WTC11 (cell line): ENCODE measurements at regions not wholly inside any gene's neighbourhood (a gene's known extent, or its start where the extent isn't known, plus 50 kb on each side); places are given as distances from the start of the nearest gene placed in this dataset.

Experiments used
- ATAC-seq: fragments of 200-7000 bp; cut with Tn5 transposase; 2 replicates; pipeline ENCODE4 v1.10.0; 2021; ENCODE audit warnings: mild to moderate bottlenecking, moderate library complexity
- CTCF ChIA-PET: fragments of 300-600 bp; sonication (Branson Sonifier 250); formaldehyde crosslinking; loops from one replicate; lab custom pipeline; 2021; ENCODE audit warnings: antibody characterized with exemption; lab: Charles Lee
- POLR2A ChIA-PET: fragments of 350-600 bp; sonication (Branson Sonifier 250); formaldehyde crosslinking; loops from one replicate; lab custom pipeline; 2021; ENCODE audit warnings: antibody characterized with exemption; lab: Charles Lee
- DNase-seq: peaks from one replicate; pipeline ENCODE4 v3.0.0; 2021; ENCODE audit warnings: low spot score
- H3K27ac Mint-ChIP-seq: 2 replicates; pipeline ENCODE4 v1.8.0; 2021; ENCODE audit warnings: mixed read lengths
- H3K27me3 Mint-ChIP-seq: 2 replicates; pipeline ENCODE4 v1.8.0; 2021; ENCODE audit warnings: low read depth, mild to moderate bottlenecking, moderate library complexity, mixed read lengths
- H3K36me3 Mint-ChIP-seq: 2 replicates; pipeline ENCODE4 v1.8.0; 2021; ENCODE audit warnings: mixed read lengths
- H3K4me1 Mint-ChIP-seq: 2 replicates; pipeline ENCODE4 v1.8.0; 2022; ENCODE audit warnings: mixed read lengths
- H3K4me3 Mint-ChIP-seq: 2 replicates; pipeline ENCODE4 v1.8.0; 2021; ENCODE audit warnings: mild to moderate bottlenecking, moderate library complexity, mixed read lengths
- H3K9me3 Mint-ChIP-seq: 2 replicates; pipeline ENCODE4 v1.8.0; 2021; ENCODE audit warnings: mixed read lengths
- AR ChIP-seq: fragments of 250-450 bp; sonication (Bioruptor Pico); IDR thresholded peaks from 2 replicates; pipeline ENCODE4 v1.9.0; 2021; ENCODE audit warnings: mild to moderate bottlenecking
- CDX4 ChIP-seq: fragments of 250-450 bp; sonication (Bioruptor Pico); IDR thresholded peaks from 2 replicates; pipeline ENCODE4 v1.9.0; 2021; ENCODE audit warnings: moderate library complexity, mild to moderate bottlenecking, inconsistent platforms, borderline replicate concordance
- ETV6 ChIP-seq: sonication (generic); formaldehyde crosslinking; IDR thresholded peaks from 2 replicates; pipeline ENCODE4 v1.8.1; 2022; ENCODE audit warnings: mild to moderate bottlenecking, missing genetic modification reagents
- MXD4 ChIP-seq: fragments of 250-450 bp; sonication (Bioruptor Pico); IDR thresholded peaks from 2 replicates; pipeline ENCODE4 v1.8.0; 2021; ENCODE audit warnings: mild to moderate bottlenecking, moderate library complexity, borderline replicate concordance
- NFATC4 ChIP-seq: fragments of 250-450 bp; sonication (Bioruptor Pico); IDR thresholded peaks from 2 replicates; pipeline ENCODE4 v1.9.0; 2021; ENCODE audit warnings: mild to moderate bottlenecking
- NR1H2 ChIP-seq: sonication (generic); formaldehyde crosslinking; IDR thresholded peaks from 2 replicates; pipeline ENCODE4 v1.9.0; 2021; ENCODE audit warnings: mild to moderate bottlenecking, moderate library complexity, missing genetic modification reagents
- TCF7 ChIP-seq: sonication (generic); formaldehyde crosslinking; IDR thresholded peaks from 2 replicates; pipeline ENCODE4 v1.8.0; 2022; ENCODE audit warnings: mild to moderate bottlenecking, low read depth, missing genetic modification reagents, moderate library complexity
- TEAD4 ChIP-seq: sonication (generic); formaldehyde crosslinking; IDR thresholded peaks from 2 replicates; pipeline ENCODE4 v1.8.0; 2022; ENCODE audit warnings: mild to moderate bottlenecking, missing genetic modification reagents
- ZNF263 ChIP-seq: sonication (generic); formaldehyde crosslinking; IDR thresholded peaks from 2 replicates; pipeline ENCODE4 v1.8.1; 2022; ENCODE audit warnings: low read depth, mild to moderate bottlenecking, moderate library complexity, missing genetic modification reagents
- TF ChIP-seq, protein P1 (sequence below): sonication (generic); formaldehyde crosslinking; IDR thresholded peaks from 2 replicates; pipeline ENCODE4 v1.8.1; 2023; ENCODE audit warnings: mild to moderate bottlenecking, missing genetic modification reagents, borderline replicate concordance
- TF ChIP-seq, protein P2 (sequence below): sonication (generic); formaldehyde crosslinking; IDR thresholded peaks from 2 replicates; pipeline ENCODE4 v1.8.0; 2022; ENCODE audit warnings: mild to moderate bottlenecking, missing genetic modification reagents
- TF ChIP-seq, protein P3 (sequence below): sonication (generic); formaldehyde crosslinking; IDR thresholded peaks from 2 replicates; pipeline ENCODE4 v1.8.0; 2023; ENCODE audit warnings: missing genetic modification reagents
- TF ChIP-seq, protein P4 (sequence below): fragments of 250-450 bp; sonication (Bioruptor Pico); IDR thresholded peaks from 2 replicates; pipeline ENCODE4 v1.9.0; 2021; ENCODE audit warnings: mild to moderate bottlenecking, borderline replicate concordance

DNA sequence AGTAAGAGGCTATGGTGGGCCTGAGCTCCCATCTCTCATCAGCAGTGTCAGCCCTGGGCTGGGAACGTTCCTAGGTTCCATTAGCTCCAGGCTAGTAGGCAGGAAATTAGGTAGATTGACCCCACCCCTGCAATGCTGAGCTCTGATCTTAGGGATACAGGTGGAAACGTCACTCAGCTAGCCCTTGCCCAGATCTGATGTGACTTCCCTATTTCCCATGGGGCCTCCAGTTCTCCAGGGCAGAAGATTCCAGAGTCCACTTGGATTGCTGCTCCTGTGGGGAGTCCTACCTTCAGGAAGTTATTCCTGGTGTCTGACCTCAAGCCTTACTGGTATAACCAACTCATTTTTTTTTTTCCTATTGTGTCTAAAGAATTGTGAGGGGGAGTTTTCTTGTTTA, 81.1 kb downstream of the EFNB1 start:
- CTCF ChIA-PET: interaction anchor here (0.7 to 4.8 kb wide), 3 partner anchors 37 to 88 kb away, joined by 4 to 26 read pairs (median 4); partner anchors contain the start of gene EFNB1
- TF ChIP-seq NFATC4 (no peak), AR (CRISPR knock-in tag) (no peak), TCF7 (CRISPR knock-in tag) (no peak), TEAD4 (CRISPR knock-in tag) (no peak), ETV6 (CRISPR knock-in tag) (no peak), NR1H2 (CRISPR knock-in tag) (no peak), ZNF263 (no peak), MXD4 (no peak), CDX4 (CRISPR knock-in tag) (no peak)
- TF ChIP-seq, protein P1, sequence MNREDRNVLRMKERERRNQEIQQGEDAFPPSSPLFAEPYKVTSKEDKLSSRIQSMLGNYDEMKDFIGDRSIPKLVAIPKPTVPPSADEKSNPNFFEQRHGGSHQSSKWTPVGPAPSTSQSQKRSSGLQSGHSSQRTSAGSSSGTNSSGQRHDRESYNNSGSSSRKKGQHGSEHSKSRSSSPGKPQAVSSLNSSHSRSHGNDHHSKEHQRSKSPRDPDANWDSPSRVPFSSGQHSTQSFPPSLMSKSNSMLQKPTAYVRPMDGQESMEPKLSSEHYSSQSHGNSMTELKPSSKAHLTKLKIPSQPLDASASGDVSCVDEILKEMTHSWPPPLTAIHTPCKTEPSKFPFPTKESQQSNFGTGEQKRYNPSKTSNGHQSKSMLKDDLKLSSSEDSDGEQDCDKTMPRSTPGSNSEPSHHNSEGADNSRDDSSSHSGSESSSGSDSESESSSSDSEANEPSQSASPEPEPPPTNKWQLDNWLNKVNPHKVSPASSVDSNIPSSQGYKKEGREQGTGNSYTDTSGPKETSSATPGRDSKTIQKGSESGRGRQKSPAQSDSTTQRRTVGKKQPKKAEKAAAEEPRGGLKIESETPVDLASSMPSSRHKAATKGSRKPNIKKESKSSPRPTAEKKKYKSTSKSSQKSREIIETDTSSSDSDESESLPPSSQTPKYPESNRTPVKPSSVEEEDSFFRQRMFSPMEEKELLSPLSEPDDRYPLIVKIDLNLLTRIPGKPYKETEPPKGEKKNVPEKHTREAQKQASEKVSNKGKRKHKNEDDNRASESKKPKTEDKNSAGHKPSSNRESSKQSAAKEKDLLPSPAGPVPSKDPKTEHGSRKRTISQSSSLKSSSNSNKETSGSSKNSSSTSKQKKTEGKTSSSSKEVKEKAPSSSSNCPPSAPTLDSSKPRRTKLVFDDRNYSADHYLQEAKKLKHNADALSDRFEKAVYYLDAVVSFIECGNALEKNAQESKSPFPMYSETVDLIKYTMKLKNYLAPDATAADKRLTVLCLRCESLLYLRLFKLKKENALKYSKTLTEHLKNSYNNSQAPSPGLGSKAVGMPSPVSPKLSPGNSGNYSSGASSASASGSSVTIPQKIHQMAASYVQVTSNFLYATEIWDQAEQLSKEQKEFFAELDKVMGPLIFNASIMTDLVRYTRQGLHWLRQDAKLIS (CRISPR knock-in tag): no peak
- TF ChIP-seq, protein P2, sequence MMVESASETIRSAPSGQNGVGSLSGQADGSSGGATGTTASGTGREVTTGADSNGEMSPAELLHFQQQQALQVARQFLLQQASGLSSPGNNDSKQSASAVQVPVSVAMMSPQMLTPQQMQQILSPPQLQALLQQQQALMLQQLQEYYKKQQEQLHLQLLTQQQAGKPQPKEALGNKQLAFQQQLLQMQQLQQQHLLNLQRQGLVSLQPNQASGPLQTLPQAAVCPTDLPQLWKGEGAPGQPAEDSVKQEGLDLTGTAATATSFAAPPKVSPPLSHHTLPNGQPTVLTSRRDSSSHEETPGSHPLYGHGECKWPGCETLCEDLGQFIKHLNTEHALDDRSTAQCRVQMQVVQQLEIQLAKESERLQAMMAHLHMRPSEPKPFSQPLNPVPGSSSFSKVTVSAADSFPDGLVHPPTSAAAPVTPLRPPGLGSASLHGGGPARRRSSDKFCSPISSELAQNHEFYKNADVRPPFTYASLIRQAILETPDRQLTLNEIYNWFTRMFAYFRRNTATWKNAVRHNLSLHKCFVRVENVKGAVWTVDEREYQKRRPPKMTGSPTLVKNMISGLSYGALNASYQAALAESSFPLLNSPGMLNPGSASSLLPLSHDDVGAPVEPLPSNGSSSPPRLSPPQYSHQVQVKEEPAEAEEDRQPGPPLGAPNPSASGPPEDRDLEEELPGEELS (CRISPR knock-in tag): no peak
- TF ChIP-seq, protein P3, sequence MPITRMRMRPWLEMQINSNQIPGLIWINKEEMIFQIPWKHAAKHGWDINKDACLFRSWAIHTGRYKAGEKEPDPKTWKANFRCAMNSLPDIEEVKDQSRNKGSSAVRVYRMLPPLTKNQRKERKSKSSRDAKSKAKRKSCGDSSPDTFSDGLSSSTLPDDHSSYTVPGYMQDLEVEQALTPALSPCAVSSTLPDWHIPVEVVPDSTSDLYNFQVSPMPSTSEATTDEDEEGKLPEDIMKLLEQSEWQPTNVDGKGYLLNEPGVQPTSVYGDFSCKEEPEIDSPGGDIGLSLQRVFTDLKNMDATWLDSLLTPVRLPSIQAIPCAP: no peak
- TF ChIP-seq, protein P4, sequence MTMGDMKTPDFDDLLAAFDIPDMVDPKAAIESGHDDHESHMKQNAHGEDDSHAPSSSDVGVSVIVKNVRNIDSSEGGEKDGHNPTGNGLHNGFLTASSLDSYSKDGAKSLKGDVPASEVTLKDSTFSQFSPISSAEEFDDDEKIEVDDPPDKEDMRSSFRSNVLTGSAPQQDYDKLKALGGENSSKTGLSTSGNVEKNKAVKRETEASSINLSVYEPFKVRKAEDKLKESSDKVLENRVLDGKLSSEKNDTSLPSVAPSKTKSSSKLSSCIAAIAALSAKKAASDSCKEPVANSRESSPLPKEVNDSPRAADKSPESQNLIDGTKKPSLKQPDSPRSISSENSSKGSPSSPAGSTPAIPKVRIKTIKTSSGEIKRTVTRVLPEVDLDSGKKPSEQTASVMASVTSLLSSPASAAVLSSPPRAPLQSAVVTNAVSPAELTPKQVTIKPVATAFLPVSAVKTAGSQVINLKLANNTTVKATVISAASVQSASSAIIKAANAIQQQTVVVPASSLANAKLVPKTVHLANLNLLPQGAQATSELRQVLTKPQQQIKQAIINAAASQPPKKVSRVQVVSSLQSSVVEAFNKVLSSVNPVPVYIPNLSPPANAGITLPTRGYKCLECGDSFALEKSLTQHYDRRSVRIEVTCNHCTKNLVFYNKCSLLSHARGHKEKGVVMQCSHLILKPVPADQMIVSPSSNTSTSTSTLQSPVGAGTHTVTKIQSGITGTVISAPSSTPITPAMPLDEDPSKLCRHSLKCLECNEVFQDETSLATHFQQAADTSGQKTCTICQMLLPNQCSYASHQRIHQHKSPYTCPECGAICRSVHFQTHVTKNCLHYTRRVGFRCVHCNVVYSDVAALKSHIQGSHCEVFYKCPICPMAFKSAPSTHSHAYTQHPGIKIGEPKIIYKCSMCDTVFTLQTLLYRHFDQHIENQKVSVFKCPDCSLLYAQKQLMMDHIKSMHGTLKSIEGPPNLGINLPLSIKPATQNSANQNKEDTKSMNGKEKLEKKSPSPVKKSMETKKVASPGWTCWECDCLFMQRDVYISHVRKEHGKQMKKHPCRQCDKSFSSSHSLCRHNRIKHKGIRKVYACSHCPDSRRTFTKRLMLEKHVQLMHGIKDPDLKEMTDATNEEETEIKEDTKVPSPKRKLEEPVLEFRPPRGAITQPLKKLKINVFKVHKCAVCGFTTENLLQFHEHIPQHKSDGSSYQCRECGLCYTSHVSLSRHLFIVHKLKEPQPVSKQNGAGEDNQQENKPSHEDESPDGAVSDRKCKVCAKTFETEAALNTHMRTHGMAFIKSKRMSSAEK (CRISPR knock-in tag): no peak
- TF ChIP-seq, all 79 proteins: peak for 0
- Mint-ChIP-seq H3K36me3 (no peaks in the 10 kb centered on the region), H3K9me3 (no peaks in the 10 kb centered on the region), H3K4me1 (peaks cover 21% of the 10 kb centered on the region), H3K4me3 (no peak overlapping the region), H3K27me3 (peaks cover 10% of the 10 kb centered on the region), H3K27ac (no peak overlapping the region)
- ATAC-seq (no peak), DNase-seq (no peak)
- POLR2A ChIA-PET: interaction anchor here (0.9 kb wide), 1 partner anchor 31 kb away, joined by 3 read pairs; no protein-coding TSS in a partner anchor
